GDM1 (cell line): ENCODE measurements at regions not wholly inside any gene's neighbourhood (a gene's known extent, or its start where the extent isn't known, plus 50 kb on each side); places are given as distances from the start of the nearest gene placed in this dataset.

Experiments
- DNase-seq: peaks from one replicate; lab custom pipeline; 2025; lab: John Stamatoyannopoulos, UW

DNA sequence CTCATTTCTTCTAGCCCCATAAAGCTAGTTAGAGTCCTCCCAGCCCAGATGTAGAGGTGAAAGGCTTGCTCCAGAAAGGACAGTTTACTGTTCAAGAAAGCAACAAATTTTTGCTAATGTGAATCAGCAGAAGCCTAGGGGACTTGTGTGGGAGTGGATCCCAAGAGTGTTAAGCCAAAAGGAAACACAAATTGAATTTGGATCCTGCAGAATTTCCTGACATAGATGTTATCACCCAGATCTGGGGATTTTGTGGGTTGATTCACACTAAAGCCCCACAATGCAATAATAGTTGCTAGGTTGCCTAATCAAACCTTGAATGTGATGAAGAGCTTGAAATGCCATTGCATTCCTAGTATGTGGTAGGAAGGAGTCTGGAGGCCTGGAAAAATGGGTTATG lies 135.2 kb upstream of the HS3ST3A1 start:
- DNase-seq, result no peak

DNA sequence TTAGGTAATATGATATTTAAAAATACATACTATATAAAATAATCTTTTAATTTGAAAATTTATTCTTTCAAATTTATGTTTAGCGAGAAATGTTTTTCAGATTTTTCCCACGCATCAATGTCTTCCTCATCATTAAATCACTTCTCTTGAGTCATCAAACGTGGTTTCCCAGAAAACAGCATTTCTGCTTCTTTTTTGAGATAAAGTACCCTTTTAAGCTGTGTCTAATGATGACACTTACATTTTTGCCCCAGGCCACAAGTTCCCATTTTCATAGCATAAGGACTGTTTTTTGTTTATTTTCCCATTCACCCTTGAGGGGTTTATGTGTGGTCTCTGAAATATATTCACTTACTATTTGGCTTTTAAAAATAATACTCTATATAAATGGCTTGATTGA lies 139.0 kb upstream of the HS3ST3A1 start:
- DNase-seq, result no peak

DNA sequence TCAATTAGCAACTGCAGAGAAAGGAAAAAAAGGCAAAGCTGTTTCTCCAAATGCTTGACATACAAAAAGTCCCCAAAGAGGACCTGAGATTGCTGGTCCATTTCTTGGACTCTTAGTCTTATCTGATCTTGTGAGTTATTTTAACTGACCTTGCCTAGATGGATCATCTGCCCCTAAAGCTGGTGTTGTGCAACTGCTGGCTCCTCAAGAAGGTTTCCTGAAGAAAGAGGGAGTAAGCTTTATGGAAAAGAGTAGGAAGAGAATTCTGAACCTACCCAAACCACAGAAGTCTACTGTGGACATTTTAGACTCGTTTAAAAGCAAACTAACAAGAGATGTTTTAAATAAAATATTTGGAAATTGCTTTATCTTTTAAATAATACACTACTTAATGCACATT lies 140.0 kb upstream of the HS3ST3A1 start:
- DNase-seq, result no peak

DNA sequence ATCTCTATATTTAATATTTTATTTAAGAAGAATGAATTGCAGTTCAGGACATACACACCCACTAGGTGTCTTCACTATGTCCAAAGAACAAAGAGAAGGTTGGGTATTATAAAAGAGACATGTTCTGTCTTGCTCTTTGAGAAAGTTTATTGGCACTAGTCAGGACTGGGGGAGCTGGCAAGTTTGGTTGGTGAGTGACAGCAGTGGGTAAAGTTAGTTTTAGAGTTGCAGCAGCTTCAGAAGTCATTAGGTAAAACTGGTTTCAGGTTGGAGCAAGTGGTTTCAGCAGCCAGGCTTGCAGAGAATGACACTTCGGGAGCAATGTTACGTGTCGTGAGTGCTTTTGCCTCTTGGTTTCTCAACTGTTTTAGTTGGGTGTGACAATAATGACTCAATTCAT lies 142.2 kb upstream of the HS3ST3A1 start:
- DNase-seq, result no peak

GRCh38 chr17:13746404-13746803 lies 144.7 kb upstream of the HS3ST3A1 start:
- DNase-seq, result no peak

DNA sequence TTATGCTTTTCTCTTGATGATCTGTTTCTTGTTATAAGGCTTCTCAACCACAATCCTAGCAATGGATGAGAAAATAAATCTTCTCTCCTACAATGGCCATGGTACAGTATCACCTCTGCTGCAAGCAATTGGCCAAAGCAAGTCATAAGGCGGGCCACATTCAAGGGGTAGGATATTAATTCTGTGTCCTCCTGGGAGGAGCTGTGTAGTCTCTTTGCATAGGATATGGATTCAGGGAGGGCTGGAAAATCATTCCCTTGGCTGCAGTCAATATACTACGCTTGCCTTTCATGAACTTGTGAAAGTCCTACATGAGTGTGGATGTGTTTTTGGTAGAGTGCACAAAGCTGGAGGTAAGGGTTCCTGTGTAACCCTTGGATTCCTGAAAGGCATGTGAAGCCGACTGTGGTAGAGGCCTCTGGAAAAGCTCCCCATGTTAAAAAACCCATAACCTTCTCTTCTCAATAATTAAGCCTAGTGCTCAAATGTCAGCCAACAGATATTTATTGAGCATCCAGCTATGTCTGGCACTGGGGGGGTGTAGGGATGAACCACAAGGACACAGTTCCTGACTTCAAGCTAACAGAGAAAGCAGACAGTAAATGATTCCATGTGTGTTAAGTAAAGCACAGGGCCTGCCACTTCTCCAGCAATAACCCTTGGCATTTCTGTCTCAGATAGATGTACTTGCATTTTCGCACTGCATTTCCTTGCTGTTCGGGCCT lies 147.6 kb upstream of the HS3ST3A1 start:
- no peak for DNase-seq

- DNase-seq, result no peak
Observed at GRCh38 chr17:13749891-13750235, 148.1 kb upstream of the HS3ST3A1 start.

GRCh38 chr17:13750816-13751793 lies 149.4 kb upstream of the HS3ST3A1 start:
- no peak for DNase-seq

DNA sequence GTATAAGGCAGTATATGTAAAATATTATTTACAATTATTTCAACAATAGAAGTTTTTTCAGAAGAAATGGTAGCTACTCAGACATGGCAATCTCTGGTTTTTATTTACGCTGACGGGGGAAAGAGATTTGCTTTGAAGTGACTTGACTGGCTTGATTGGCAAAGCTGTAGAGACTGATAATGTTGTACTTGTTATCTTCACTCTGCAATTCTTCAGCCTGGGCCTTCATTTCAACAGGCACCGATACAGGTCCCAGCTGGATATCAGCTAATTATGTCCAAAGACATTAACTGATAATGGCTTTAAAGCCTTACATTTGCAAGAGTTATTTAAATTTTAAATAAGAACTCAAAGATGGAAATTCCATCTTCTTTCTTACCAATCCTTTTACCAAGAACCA lies 151.4 kb upstream of the HS3ST3A1 start:
- no peak for DNase-seq

GRCh38 chr17:13753771-13754170 lies 152.0 kb upstream of the HS3ST3A1 start:
- DNase-seq, result no peak

- DNase-seq, result no peak
Observed at GRCh38 chr17:13755851-13756250, 154.1 kb upstream of the HS3ST3A1 start.

DNA sequence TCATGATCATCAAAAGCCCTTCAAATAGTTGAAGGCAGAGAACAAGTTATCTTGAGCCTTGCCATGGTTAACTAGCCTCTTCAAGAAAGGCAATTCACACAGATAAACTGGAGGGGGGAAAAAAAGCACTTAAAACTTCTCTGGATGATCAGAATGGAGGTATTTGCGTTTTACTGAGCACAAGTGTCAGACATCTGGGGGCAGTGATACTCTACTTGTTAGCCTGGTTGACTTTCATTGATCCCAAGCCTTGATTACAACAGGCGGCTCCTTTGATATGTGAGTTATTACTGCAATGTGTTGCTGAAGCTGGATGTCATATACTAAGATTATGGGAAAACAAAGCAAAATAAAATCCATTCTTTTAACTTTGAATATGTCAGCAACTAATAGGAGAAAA lies 155.0 kb upstream of the HS3ST3A1 start:
- DNase-seq, result no peak

- DNase-seq, result no peak
Observed at GRCh38 chr17:13757871-13758270, 156.1 kb upstream of the HS3ST3A1 start.

DNA sequence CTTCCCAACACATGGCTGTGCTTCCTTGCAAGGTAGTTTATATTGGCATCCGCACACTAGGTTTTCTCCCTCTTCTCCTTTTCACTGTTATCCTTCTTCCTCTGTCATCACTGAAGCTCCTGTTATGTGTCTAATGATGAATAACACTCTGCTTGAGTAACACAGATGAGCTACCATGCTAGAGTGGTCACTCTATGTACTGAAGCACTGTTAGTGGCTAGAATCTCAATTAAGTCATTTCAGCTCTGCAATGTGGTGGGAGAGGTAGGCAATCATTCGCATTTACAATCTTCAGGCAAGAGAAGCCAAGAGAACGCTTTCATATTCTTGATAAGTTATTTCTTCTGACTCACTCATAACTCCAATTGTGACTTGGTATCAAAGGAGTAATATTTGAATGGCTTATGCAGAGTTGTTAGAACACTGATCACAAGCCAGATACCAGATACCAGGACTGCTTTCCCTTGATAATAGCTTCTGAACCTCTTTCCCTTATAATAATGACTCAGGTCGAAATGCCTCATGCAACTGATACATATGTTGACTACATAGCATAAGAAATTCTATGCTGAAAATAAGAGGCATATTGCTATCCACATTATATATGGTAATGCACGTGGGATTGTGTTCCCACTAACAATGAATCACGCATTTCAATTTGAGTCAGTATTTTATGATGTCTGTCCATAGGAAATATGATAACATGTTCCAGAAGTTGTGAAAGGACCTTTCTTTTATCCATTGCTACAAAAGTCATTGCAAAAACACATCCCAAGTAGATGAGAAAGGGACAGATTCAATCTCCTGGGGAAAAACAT lies 158.0 kb upstream of the HS3ST3A1 start:
- DNase-seq, result no peak

DNA sequence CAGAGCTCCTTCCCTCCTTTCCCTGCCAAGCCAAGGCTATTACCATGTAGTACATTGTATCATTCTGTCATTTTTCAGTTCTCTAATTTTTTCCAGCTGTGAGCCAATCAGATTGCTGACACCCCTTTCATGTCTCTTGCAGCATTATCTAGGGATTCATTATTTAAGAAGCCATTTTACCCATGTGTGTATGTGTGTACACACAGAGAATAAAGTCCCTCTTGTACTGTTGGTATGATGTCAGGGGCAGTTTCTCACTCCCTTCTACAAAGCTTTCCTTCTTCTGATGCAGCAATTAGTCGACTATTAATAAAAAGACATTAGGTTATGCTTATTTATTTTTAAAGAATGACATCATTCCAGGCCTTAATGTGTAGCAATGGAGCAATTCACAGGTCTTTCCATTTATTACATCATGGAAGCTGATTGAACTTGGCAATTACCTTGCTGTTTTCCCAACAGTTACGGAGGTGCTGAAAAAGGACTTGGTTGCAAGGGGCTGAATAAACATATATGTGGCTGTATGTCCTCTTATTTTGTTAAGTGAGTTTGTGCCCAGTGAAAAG lies 159.4 kb upstream of the HS3ST3A1 start:
- DNase-seq, result no peak

GRCh38 chr17:13765701-13766100 lies 164.0 kb upstream of the HS3ST3A1 start:
- DNase-seq, result no peak

- no peak for DNase-seq
Observed at GRCh38 chr17:13770702-13771101, 169.0 kb upstream of the HS3ST3A1 start.

DNA sequence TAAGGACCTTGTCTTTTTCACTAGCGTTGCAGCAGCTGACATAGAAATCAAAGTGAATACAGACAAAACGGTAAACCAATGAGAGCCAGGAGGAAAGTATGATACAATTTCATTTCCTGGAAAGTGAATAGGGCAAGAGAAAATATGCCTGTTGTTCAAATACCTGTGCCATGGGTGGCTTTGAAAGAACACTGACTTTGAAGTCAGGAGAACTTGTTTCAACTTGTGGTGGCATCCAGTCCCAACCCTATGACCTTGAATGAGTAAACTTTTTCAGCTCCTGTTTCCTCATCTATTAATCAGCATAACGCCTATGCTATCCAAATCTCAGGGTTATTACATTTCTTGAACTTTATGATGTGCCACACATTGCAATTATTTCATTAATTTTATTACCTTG lies 173.7 kb upstream of the HS3ST3A1 start:
- no peak for DNase-seq

GRCh38 chr17:13776027-13776551 lies 174.4 kb upstream of the HS3ST3A1 start:
- no peak for DNase-seq

GRCh38 chr17:13777003-13777402 lies 175.3 kb upstream of the HS3ST3A1 start:
- no peak for DNase-seq

- no peak for DNase-seq
Observed at GRCh38 chr17:13784434-13785095, 182.8 kb upstream of the HS3ST3A1 start.
